Loucy (cell line): ENCODE measurements at regions not wholly inside any gene's neighbourhood (a gene's known extent, or its start where the extent isn't known, plus 50 kb on each side); places are given as distances from the start of the nearest gene placed in this dataset.

Experiments
- EZH2phosphoT487 ChIP-seq: fragments of 200-600 bp; IDR thresholded peaks from 2 replicates; pipeline ENCODE4 v1.6.1; 2018; ENCODE audit warnings: antibody characterized with exemption, mild to moderate bottlenecking, moderate library complexity, borderline replicate concordance
- TF ChIP-seq, protein P1 (sequence below): fragments of 200-600 bp; sonication (generic); conservative IDR thresholded peaks from 2 replicates; pipeline ENCODE4 v1.5.1; 2014; ENCODE audit warnings: mild to moderate bottlenecking, antibody characterized with exemption, low read length

DNA sequence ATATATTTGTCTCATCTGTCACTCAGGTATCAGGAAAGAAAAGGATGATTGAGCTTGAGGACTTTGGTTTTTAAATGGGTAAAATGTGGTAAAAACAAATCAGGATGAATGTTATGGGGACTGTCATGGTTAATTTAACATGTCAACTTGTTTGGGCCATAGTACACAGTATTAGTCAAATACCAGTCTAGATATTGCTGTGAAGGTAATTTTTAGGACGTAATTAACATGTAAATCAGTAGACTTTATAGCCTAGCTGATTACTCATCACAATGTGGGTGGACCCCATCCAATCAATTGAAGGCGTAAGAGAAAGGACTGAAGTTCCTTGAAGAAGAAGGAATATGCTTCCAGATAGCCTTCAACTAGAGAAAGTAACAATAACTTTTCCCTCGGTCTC, 275.7 kb upstream of the ZNF804A start:
- TF ChIP-seq, protein P1, sequence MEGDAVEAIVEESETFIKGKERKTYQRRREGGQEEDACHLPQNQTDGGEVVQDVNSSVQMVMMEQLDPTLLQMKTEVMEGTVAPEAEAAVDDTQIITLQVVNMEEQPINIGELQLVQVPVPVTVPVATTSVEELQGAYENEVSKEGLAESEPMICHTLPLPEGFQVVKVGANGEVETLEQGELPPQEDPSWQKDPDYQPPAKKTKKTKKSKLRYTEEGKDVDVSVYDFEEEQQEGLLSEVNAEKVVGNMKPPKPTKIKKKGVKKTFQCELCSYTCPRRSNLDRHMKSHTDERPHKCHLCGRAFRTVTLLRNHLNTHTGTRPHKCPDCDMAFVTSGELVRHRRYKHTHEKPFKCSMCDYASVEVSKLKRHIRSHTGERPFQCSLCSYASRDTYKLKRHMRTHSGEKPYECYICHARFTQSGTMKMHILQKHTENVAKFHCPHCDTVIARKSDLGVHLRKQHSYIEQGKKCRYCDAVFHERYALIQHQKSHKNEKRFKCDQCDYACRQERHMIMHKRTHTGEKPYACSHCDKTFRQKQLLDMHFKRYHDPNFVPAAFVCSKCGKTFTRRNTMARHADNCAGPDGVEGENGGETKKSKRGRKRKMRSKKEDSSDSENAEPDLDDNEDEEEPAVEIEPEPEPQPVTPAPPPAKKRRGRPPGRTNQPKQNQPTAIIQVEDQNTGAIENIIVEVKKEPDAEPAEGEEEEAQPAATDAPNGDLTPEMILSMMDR, result no peak
- TF ChIP-seq EZH2phosphoT487, result no peak
